A549 (cell line): ENCODE measurements at regions not wholly inside any gene's neighbourhood (a gene's known extent, or its start where the extent isn't known, plus 50 kb on each side); places are given as distances from the start of the nearest gene placed in this dataset.

Experiments used
- ATAC-seq, 2 experiments: fragments of 200-7000 bp in 1 of 2; fragments of >200 bp in 1 of 2; cut with Nextera tagmentation in 1 of 2; cut with Tn5 transposase in 1 of 2; 3 replicates each; pipeline versions ENCODE4 v1.8.0 to v1.9.1; 2018 to 2020; ENCODE audit warnings: mild to moderate bottlenecking in 1 of 2, moderate library complexity in 1 of 2
- CTCF ChIA-PET: fragments of 300-600 bp; sonication (Branson Sonifier 250); formaldehyde crosslinking; extraction: SDS; loops from one replicate; lab custom pipeline; 2021; ENCODE audit warnings: antibody characterized with exemption, inconsistent platforms; lab: Yijun Ruan, JAX
- POLR2A ChIA-PET: fragments of 350-600 bp; formaldehyde crosslinking; extraction: SDS; loops from one replicate; lab custom pipeline; 2021; ENCODE audit warnings: antibody characterized with exemption, inconsistent platforms; lab: Yijun Ruan, JAX
- DNase-seq, 2 experiments: peaks; one replicate each; pipeline versions ENCODE4 v3.0.0 to v3.0.0-alpha.2; 2011 to 2016; ENCODE audit warnings: low read depth in 1 of 2, low spot score in 1 of 2
- FAIRE-seq: peaks from 2 replicates; lab custom pipeline; 2011; peaks lifted over from hg19 to GRCh38; lab: Jason Lieb, UNC
- H3K27ac ChIP-seq, 2 experiments: fragments of >200 bp; sonication (Bioruptor Twin); formaldehyde crosslinking; 3 replicates each; pipeline ENCODE4 v1.5.1; 2016 to 2017
- H3K4me1 ChIP-seq: fragments of >200 bp; sonication (Bioruptor Twin); formaldehyde crosslinking; 3 replicates; pipeline ENCODE4 v1.6.1; 2016
- H3K4me2 ChIP-seq: fragments of >200 bp; sonication (Bioruptor Twin); formaldehyde crosslinking; 3 replicates; pipeline ENCODE4 v1.6.1; 2016
- H3K4me3 ChIP-seq: fragments of >200 bp; sonication (Bioruptor Twin); formaldehyde crosslinking; 3 replicates; pipeline ENCODE4 v1.5.1; 2016
- H3K9me3 ChIP-seq: fragments of >200 bp; sonication (Bioruptor Twin); formaldehyde crosslinking; 3 replicates; pipeline ENCODE4 v1.6.1; 2016
- CBX2 ChIP-seq: fragments of 200-600 bp; sonication (generic); IDR thresholded peaks from 2 replicates; pipeline ENCODE4 v1.6.1; 2016; ENCODE audit warnings: low read depth, mild to moderate bottlenecking, borderline replicate concordance
- CEBPB ChIP-seq, 2 experiments: fragments of >200 bp in 1 of 2; sonication (Bioruptor Twin) in 1 of 2; formaldehyde crosslinking in 1 of 2; IDR thresholded peaks; 2 replicates each; pipeline ENCODE4 v1.6.1; 2012 to 2016
- CHD4 ChIP-seq: fragments of 200-600 bp; sonication (generic); IDR thresholded peaks from 2 replicates; pipeline ENCODE4 v1.6.1; 2016; ENCODE audit warnings: antibody characterized with exemption, mild to moderate bottlenecking, borderline replicate concordance
- ESRRA ChIP-seq: fragments of 150-350 bp; IDR thresholded peaks from 2 replicates; pipeline ENCODE4 v1.6.1; 2014; ENCODE audit warnings: mild to moderate bottlenecking, low read length, borderline replicate concordance
- GATA3 ChIP-seq: IDR thresholded peaks from 2 replicates; pipeline ENCODE4 v1.6.1; 2012; ENCODE audit warnings: borderline replicate concordance
- HDAC2 ChIP-seq: fragments of 200-600 bp; sonication (generic); IDR thresholded peaks from 2 replicates; pipeline ENCODE4 v1.6.1; 2016
- HOXB5 ChIP-seq: fragments of 250-450 bp; sonication (Bioruptor Pico); IDR thresholded peaks from 2 replicates; pipeline ENCODE4 v1.5.0; 2020; ENCODE audit warnings: mild to moderate bottlenecking, moderate library complexity
- JUNB ChIP-seq: fragments of >200 bp; sonication (Bioruptor Twin); formaldehyde crosslinking; IDR thresholded peaks from 2 replicates; pipeline ENCODE4 v1.6.1; 2016
- MAFK ChIP-seq: fragments of 450-650 bp; IDR thresholded peaks from 2 replicates; pipeline ENCODE4 v1.6.1; 2014; ENCODE audit not compliant: partially characterized antibody
- MAZ ChIP-seq: fragments of 150-350 bp; IDR thresholded peaks from 2 replicates; pipeline ENCODE4 v1.6.1; 2014; ENCODE audit warnings: antibody characterized with exemption, low read depth, low read length, borderline replicate concordance
- NR3C1 ChIP-seq: fragments of >200 bp; sonication (Bioruptor Twin); formaldehyde crosslinking; IDR thresholded peaks from 3 replicates; pipeline ENCODE4 v1.6.1; 2017
- POLR2AphosphoS2 ChIP-seq: conservative IDR thresholded peaks from 2 replicates; pipeline ENCODE4 v1.6.1; 2012; ENCODE audit warnings: low read length, improper control_type of control experiment, inconsistent platforms
- RAD21 ChIP-seq, 2 experiments: fragments of >200 bp in 1 of 2; sonication (Bioruptor Twin) in 1 of 2; formaldehyde crosslinking in 1 of 2; IDR thresholded peaks in 1 of 2; conservative IDR thresholded peaks in 1 of 2; 2 replicates in 1 of 2; 3 replicates in 1 of 2; pipeline ENCODE4 v1.6.1; 2012 to 2018; ENCODE audit warnings: inconsistent platforms in 1 of 2
- RARB ChIP-seq: fragments of 250-450 bp; sonication (Bioruptor Pico); IDR thresholded peaks from 2 replicates; pipeline ENCODE4 v1.8.0; 2021; ENCODE audit warnings: mild to moderate bottlenecking, moderate library complexity
- RCOR1 ChIP-seq: fragments of 150-350 bp; IDR thresholded peaks from 2 replicates; pipeline ENCODE4 v1.6.1; 2014; ENCODE audit warnings: antibody characterized with exemption, low read length, low read depth
- SMC3 ChIP-seq: fragments of >200 bp; sonication (Bioruptor Twin); formaldehyde crosslinking; IDR thresholded peaks from 3 replicates; pipeline ENCODE4 v1.6.1; 2018; ENCODE audit warnings: inconsistent platforms
- SREBF2 ChIP-seq: fragments of 450-650 bp; IDR thresholded peaks from 2 replicates; pipeline ENCODE4 v1.6.1; 2014; ENCODE audit warnings: mild to moderate bottlenecking, moderate library complexity
- TP53 ChIP-seq: fragments of 250-450 bp; sonication (Bioruptor Pico); IDR thresholded peaks from 2 replicates; pipeline ENCODE4 v1.5.0; 2021; ENCODE audit warnings: mild to moderate bottlenecking, moderate library complexity
- ZNF302 ChIP-seq: fragments of 250-450 bp; sonication (Bioruptor Pico); IDR thresholded peaks from 2 replicates; pipeline ENCODE4 v1.9.0; 2021; ENCODE audit warnings: inconsistent platforms, mild to moderate bottlenecking, moderate library complexity
- WGBS: methylation state at CpG from one replicate; pipeline ENCODE4 v1.1.6; 2017; ENCODE audit errors: missing lambda C conversion rate; 5-methylcytosine and 5-hydroxymethylcytosine counted together
- TF ChIP-seq, protein P1 (sequence below): fragments of 250-450 bp; sonication (Bioruptor Pico); IDR thresholded peaks from 2 replicates; pipeline ENCODE4 v1.5.0; 2020; ENCODE audit warnings: low read depth, mild to moderate bottlenecking, moderate library complexity
- TF ChIP-seq, protein P2 (sequence below): fragments of >200 bp; sonication (Bioruptor Twin); formaldehyde crosslinking; IDR thresholded peaks from 2 replicates; pipeline ENCODE4 v1.6.1; 2016
- TF ChIP-seq, protein P3 (sequence below): fragments of >200 bp; sonication (Bioruptor Twin); formaldehyde crosslinking; IDR thresholded peaks from 3 replicates; pipeline ENCODE4 v1.5.1; 2016
- TF ChIP-seq, protein P4 (sequence below): fragments of 150-350 bp; IDR thresholded peaks from 2 replicates; pipeline ENCODE4 v1.6.1; 2014; ENCODE audit warnings: low read depth, mild to moderate bottlenecking, low read length
- TF ChIP-seq, protein P5 (sequence below): fragments of 450-650 bp; IDR thresholded peaks from 2 replicates; pipeline ENCODE4 v1.6.1; 2014; ENCODE audit warnings: antibody characterized with exemption

DNA sequence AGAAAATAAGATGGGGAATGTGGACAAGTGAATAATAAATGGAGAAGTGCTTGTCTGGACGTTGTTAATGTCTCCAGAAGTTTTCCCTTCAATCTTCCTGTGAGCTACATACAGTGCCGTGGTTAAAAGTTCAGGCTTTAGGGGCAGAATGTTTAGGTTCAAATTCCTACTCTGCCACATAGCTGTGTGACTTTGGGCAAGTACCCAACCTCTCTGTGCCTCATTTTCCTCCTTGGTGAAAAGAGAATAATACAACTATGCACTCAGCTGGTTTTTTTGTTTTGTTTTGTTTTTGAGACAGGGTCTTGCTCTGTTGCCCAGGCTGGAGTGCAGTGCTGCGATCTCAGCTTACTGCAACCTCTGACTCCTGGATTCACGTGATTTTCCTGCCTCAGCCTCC lies 143.5 kb downstream of the CHIC2 start:
- no peak overlapping the region for H3K27ac ChIP-seq
- CTCF ChIA-PET = interaction anchor here (0.6 to 4.7 kb wide), 4 partner anchors 9 to 298 kb away, joined by 3 to 24 read pairs (median 14); no protein-coding TSS in a partner anchor
- WGBS = 67% methylated on average over 4 of the region's 4 CpGs
- ATAC-seq (no peak), FAIRE-seq (no peak), DNase-seq (no peak)
- TF ChIP-seq JUNB = no peak
- TF ChIP-seq, protein P1, sequence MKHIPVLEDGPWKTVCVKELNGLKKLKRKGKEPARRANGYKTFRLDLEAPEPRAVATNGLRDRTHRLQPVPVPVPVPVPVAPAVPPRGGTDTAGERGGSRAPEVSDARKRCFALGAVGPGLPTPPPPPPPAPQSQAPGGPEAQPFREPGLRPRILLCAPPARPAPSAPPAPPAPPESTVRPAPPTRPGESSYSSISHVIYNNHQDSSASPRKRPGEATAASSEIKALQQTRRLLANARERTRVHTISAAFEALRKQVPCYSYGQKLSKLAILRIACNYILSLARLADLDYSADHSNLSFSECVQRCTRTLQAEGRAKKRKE (CRISPR knock-in tag) = no peak
- no peak for TF ChIP-seq MAFK
- TF ChIP-seq, protein P2, sequence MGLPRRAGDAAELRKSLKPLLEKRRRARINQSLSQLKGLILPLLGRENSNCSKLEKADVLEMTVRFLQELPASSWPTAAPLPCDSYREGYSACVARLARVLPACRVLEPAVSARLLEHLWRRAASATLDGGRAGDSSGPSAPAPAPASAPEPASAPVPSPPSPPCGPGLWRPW = no peak
- no peak for TF ChIP-seq MAZ
- no peak for TF ChIP-seq SREBF2
- TF ChIP-seq HOXB5 = no peak
- no peak for TF ChIP-seq HDAC2
- no peak for TF ChIP-seq TP53 (CRISPR knock-in tag)
- TF ChIP-seq, protein P3, sequence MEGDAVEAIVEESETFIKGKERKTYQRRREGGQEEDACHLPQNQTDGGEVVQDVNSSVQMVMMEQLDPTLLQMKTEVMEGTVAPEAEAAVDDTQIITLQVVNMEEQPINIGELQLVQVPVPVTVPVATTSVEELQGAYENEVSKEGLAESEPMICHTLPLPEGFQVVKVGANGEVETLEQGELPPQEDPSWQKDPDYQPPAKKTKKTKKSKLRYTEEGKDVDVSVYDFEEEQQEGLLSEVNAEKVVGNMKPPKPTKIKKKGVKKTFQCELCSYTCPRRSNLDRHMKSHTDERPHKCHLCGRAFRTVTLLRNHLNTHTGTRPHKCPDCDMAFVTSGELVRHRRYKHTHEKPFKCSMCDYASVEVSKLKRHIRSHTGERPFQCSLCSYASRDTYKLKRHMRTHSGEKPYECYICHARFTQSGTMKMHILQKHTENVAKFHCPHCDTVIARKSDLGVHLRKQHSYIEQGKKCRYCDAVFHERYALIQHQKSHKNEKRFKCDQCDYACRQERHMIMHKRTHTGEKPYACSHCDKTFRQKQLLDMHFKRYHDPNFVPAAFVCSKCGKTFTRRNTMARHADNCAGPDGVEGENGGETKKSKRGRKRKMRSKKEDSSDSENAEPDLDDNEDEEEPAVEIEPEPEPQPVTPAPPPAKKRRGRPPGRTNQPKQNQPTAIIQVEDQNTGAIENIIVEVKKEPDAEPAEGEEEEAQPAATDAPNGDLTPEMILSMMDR = no peak
- TF ChIP-seq CEBPB (IDR thresholded peaks at IDR 0.05) = no peak
- no peak for TF ChIP-seq RARB (CRISPR knock-in tag)
- no peak for TF ChIP-seq CBX2
- TF ChIP-seq RAD21 (conservative IDR thresholded peaks at IDR 0.05 in 1 of 2, IDR thresholded peaks at IDR 0.05 in 1 of 2) = no peak
- TF ChIP-seq GATA3 = no peak
- TF ChIP-seq, protein P4, sequence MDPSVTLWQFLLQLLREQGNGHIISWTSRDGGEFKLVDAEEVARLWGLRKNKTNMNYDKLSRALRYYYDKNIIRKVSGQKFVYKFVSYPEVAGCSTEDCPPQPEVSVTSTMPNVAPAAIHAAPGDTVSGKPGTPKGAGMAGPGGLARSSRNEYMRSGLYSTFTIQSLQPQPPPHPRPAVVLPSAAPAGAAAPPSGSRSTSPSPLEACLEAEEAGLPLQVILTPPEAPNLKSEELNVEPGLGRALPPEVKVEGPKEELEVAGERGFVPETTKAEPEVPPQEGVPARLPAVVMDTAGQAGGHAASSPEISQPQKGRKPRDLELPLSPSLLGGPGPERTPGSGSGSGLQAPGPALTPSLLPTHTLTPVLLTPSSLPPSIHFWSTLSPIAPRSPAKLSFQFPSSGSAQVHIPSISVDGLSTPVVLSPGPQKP = no peak
- H3K4me2 ChIP-seq = no peak overlapping the region
- no peaks in the 10 kb centered on the region for H3K4me1 ChIP-seq
- POLR2A ChIA-PET = no interaction called here
- no peak overlapping the region for H3K4me3 ChIP-seq
- no peaks in the 10 kb centered on the region for H3K9me3 ChIP-seq

DNA sequence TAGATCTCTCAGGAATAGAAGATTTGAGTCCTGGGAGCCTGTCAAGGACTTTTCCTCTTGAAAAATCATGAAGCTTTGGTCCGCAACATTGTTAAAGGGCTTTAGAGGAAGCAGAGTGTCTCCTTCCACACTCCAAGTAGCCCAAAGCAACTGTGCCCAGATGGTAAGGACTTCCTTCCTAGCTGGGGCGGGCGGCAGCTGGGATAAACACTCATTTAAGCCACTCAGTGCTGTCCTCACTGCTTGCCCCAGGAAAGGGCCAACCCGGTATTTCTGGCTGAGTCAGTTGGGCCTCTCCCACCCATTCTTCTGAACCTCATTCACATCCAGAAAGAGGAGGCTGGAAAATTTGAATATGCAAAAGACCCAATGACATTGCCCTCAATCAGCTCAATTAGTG lies 144.3 kb downstream of the CHIC2 start:
- 92% methylated on average over 4 of the region's 4 CpGs for WGBS
- ATAC-seq (no peak), DNase-seq (no peak), FAIRE-seq (no peak)
- peaks cover 3% of the 10 kb centered on the region for H3K4me1 ChIP-seq
- no peaks in the 10 kb centered on the region for H3K9me3 ChIP-seq
- no peak overlapping the region for H3K4me2 ChIP-seq
- CTCF ChIA-PET = interaction anchor here (3.0 to 4.7 kb wide), 3 partner anchors 10 to 299 kb away, joined by 9 to 24 read pairs (median 18); no protein-coding TSS in a partner anchor
- POLR2A ChIA-PET = no interaction called here
- no peak overlapping the region for H3K27ac ChIP-seq
- H3K4me3 ChIP-seq = no peak overlapping the region
- TF ChIP-seq CHD4 (no peak), RCOR1 (no peak), NR3C1 (no peak), RAD21 (conservative IDR thresholded peaks at IDR 0.05 in 1 of 2, IDR thresholded peaks at IDR 0.05 in 1 of 2) (no peak), POLR2AphosphoS2 (no peak), JUNB (no peak), SMC3 (no peak), ESRRA (no peak), ZNF302 (no peak), HOXB5 (no peak)
- TF ChIP-seq, protein P2 = no peak
- TF ChIP-seq, protein P4 = no peak
- TF ChIP-seq, protein P5, sequence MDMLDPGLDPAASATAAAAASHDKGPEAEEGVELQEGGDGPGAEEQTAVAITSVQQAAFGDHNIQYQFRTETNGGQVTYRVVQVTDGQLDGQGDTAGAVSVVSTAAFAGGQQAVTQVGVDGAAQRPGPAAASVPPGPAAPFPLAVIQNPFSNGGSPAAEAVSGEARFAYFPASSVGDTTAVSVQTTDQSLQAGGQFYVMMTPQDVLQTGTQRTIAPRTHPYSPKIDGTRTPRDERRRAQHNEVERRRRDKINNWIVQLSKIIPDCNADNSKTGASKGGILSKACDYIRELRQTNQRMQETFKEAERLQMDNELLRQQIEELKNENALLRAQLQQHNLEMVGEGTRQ = no peak
- TF ChIP-seq, all 56 proteins: peak for 0
